ENCODE measurements at regions not wholly inside any gene's neighbourhood (a gene's known extent, or its start where the extent isn't known, plus 50 kb on each side); places are given as distances from the start of the nearest gene placed in this dataset.

DNA sequence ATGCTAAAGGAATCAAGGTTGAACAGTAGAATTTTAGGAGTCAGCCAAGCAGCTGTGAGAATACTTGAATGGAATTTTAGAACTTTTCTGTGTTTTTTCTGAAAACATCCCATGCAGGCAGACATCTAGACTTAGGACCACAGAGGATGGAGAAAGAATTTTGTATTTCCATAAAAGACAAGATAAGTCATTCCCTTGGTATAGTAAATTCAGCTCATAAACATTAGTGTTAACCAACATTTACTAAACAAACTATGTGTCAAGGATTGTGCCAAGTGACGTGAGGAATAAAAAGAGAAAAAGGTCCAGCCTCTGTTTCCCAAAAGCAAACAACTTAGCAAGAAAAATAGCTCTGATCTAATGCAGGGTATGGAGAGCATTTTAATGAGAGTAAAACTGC lies 210.2 kb upstream of the NR5A2 start:
- TF ChIP-seq, protein P1, sequence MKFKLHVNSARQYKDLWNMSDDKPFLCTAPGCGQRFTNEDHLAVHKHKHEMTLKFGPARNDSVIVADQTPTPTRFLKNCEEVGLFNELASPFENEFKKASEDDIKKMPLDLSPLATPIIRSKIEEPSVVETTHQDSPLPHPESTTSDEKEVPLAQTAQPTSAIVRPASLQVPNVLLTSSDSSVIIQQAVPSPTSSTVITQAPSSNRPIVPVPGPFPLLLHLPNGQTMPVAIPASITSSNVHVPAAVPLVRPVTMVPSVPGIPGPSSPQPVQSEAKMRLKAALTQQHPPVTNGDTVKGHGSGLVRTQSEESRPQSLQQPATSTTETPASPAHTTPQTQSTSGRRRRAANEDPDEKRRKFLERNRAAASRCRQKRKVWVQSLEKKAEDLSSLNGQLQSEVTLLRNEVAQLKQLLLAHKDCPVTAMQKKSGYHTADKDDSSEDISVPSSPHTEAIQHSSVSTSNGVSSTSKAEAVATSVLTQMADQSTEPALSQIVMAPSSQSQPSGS (tag by site-specific recombination; IDR thresholded peaks at IDR 0.05; ENCODE audit: low read depth): no peak
- TF ChIP-seq, protein P2, sequence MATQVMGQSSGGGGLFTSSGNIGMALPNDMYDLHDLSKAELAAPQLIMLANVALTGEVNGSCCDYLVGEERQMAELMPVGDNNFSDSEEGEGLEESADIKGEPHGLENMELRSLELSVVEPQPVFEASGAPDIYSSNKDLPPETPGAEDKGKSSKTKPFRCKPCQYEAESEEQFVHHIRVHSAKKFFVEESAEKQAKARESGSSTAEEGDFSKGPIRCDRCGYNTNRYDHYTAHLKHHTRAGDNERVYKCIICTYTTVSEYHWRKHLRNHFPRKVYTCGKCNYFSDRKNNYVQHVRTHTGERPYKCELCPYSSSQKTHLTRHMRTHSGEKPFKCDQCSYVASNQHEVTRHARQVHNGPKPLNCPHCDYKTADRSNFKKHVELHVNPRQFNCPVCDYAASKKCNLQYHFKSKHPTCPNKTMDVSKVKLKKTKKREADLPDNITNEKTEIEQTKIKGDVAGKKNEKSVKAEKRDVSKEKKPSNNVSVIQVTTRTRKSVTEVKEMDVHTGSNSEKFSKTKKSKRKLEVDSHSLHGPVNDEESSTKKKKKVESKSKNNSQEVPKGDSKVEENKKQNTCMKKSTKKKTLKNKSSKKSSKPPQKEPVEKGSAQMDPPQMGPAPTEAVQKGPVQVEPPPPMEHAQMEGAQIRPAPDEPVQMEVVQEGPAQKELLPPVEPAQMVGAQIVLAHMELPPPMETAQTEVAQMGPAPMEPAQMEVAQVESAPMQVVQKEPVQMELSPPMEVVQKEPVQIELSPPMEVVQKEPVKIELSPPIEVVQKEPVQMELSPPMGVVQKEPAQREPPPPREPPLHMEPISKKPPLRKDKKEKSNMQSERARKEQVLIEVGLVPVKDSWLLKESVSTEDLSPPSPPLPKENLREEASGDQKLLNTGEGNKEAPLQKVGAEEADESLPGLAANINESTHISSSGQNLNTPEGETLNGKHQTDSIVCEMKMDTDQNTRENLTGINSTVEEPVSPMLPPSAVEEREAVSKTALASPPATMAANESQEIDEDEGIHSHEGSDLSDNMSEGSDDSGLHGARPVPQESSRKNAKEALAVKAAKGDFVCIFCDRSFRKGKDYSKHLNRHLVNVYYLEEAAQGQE (tag by site-specific recombination; IDR thresholded peaks at IDR 0.05): no peak
- TF ChIP-seq GLI4 (tag by site-specific recombination; IDR thresholded peaks at IDR 0.05): no peak
- TF ChIP-seq, protein P3, sequence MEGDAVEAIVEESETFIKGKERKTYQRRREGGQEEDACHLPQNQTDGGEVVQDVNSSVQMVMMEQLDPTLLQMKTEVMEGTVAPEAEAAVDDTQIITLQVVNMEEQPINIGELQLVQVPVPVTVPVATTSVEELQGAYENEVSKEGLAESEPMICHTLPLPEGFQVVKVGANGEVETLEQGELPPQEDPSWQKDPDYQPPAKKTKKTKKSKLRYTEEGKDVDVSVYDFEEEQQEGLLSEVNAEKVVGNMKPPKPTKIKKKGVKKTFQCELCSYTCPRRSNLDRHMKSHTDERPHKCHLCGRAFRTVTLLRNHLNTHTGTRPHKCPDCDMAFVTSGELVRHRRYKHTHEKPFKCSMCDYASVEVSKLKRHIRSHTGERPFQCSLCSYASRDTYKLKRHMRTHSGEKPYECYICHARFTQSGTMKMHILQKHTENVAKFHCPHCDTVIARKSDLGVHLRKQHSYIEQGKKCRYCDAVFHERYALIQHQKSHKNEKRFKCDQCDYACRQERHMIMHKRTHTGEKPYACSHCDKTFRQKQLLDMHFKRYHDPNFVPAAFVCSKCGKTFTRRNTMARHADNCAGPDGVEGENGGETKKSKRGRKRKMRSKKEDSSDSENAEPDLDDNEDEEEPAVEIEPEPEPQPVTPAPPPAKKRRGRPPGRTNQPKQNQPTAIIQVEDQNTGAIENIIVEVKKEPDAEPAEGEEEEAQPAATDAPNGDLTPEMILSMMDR (tag by site-specific recombination; IDR thresholded peaks at IDR 0.05): no peak

All from HEK293 (cell line).